IPS DF 6.9 (cell line): ENCODE measurements at regions not wholly inside any gene's neighbourhood (a gene's known extent, or its start where the extent isn't known, plus 50 kb on each side); places are given as distances from the start of the nearest gene placed in this dataset.
"Not testable (repeated sequence)": the region's sequence is repeated elsewhere in the genome, so short reads cannot be mapped to it uniquely, and the experiment has no call there.

Experiments
- DNase-seq: peaks from one replicate; pipeline ENCODE4 v3.0.0-alpha.2; 2013; ENCODE audit warnings: low read depth, low spot score
- H3K27ac ChIP-seq: one replicate; pipeline ENCODE4 v1.5.1; 2013; ENCODE audit warnings: low read length, control low read depth
- H3K27me3 ChIP-seq: 2 replicates; pipeline ENCODE4 v1.6.1; 2013; ENCODE audit warnings: mild to moderate bottlenecking, low read length; ENCODE audit not compliant: control insufficient read depth, insufficient read depth
- H3K36me3 ChIP-seq: 2 replicates; pipeline ENCODE4 v1.6.1; 2013; ENCODE audit warnings: low read length; ENCODE audit not compliant: control insufficient read depth, insufficient read depth
- H3K4me1 ChIP-seq: 2 replicates; pipeline ENCODE4 v1.6.1; 2013; ENCODE audit warnings: low read length; ENCODE audit not compliant: control insufficient read depth, insufficient read depth
- H3K4me3 ChIP-seq: 2 replicates; pipeline ENCODE4 v1.5.1; 2013; ENCODE audit warnings: mild to moderate bottlenecking, low read length
- H3K9me3 ChIP-seq: 2 replicates; pipeline ENCODE4 v1.6.1; 2013; ENCODE audit warnings: low read length, inconsistent platforms; ENCODE audit not compliant: control insufficient read depth, insufficient read depth
- WGBS: extraction: QIAGEN DNeasy Blood & Tissue Kit; methylation state at CpG from one replicate; pipeline ENCODE4 v1.1.7; 2013; ENCODE audit warnings: mixed read lengths, missing lambda C conversion rate; ENCODE audit not compliant: insufficient read length, insufficient coverage; 5-methylcytosine and 5-hydroxymethylcytosine counted together

DNA sequence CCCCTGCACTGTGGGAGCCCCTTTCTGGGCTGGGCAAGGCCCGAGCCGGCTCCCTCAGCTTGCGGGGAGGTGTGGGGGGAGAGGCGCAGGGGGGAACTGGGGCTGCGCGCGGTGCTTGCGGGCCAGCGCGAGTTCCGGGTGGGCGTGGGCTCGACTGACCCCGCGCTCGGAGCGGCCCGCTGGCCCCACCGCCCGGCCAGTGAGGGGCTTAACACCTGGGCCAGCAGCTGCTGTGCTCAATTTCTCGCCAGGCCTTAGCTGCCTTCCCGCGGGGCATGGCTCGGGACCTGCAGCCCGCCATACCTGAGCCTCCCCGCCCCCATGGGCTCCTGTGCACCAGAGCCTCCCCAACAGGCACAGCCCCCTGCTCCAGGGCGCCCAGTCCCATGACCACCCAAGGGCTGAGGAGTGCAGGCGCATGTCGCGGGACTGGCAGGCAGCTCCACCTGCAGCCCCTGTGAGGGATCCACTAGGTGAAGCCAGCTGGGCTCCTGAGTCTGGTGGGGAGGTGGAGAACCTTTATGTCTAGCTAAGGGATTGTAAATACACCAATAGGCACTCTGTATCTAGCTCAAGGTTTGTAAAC is 122.8 kb upstream of the FAT4 start:
- no CpG with 5 or more reads among the region's 30 CpGs for WGBS
- not testable (repeated sequence) for DNase-seq, H3K27ac ChIP-seq, H3K36me3 ChIP-seq, H3K9me3 ChIP-seq, H3K4me3 ChIP-seq, H3K4me1 ChIP-seq, H3K27me3 ChIP-seq

DNA sequence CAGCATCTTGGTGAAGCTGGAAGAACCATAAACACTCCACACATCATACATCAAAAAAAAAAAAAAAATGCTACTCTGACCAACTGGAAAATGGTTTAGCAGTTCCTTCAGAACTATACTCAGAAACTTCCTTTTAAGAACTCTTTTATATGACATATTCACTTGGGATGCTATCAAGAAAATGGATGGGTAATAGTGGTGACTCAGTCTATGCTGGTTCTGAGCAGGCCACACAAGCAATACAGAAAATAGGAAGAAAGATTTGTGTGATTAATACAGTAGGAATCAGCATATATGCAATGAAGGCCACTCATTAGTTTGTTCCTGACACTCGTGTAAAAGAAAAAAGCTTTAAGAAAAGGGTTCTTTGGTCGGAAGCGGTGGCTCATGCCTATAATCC is 123.5 kb upstream of the FAT4 start:
- DNase-seq: no peak
- no CpG with 5 or more reads among the region's 3 CpGs for WGBS
- no peaks in the 10 kb centered on the region for H3K27me3 ChIP-seq
- H3K27ac ChIP-seq: no peak overlapping the region
- no peaks in the 10 kb centered on the region for H3K4me1 ChIP-seq
- no peaks in the 10 kb centered on the region for H3K36me3 ChIP-seq
- H3K4me3 ChIP-seq: no peak overlapping the region
- H3K9me3 ChIP-seq: no peaks in the 10 kb centered on the region

DNA sequence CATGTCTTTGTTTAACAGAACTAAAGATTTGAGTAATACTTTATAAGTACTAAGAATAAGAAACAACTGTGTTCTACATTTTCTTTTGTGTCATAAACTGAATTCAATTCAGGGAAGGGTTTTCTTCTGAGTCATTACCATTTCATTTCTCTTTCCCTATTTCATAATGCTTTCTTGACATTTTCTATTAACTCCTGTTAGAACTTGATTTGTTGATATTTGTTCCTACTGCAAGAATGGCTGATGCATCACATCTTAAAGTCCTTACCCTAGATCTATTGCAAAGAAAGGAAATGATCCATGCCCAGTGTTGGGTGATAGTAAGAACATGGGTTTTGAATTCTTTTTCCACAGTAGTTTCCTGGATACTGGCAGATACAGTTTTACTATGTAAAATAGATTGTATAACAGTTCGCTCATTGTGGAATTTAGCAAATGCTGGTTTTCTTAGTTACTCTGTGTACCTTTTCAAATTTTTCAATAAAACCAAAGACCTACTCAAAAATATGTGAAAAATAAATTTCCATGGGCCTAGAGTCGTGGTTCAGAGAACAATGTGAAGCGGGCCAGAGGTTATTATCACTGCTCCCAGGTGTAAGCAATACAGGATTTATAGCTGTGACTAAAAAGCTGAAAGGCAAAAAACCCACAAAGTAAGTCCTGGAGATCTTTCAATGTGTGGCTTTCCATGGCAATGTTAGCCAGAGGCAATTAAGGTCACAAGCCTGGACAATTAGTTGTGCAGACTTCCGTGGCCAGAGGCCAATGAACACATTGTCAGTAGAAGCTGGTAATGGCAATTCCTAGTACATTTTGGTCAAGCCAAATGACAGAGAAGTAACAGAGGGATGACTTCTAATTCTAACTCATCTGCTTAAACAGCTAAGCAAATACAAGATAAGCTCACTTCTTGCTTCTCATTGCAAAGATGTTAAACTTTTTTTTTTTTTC is 127.3 kb upstream of the FAT4 start:
- Histone ChIP-seq H3K27ac (no peak overlapping the region), H3K27me3 (no peaks in the 10 kb centered on the region), H3K4me1 (no peaks in the 10 kb centered on the region), H3K9me3 (no peaks in the 10 kb centered on the region), H3K4me3 (no peak overlapping the region), H3K36me3 (no peaks in the 10 kb centered on the region)
- DNase-seq: no peak
- WGBS: no CpG with 5 or more reads among the region's 4 CpGs

DNA sequence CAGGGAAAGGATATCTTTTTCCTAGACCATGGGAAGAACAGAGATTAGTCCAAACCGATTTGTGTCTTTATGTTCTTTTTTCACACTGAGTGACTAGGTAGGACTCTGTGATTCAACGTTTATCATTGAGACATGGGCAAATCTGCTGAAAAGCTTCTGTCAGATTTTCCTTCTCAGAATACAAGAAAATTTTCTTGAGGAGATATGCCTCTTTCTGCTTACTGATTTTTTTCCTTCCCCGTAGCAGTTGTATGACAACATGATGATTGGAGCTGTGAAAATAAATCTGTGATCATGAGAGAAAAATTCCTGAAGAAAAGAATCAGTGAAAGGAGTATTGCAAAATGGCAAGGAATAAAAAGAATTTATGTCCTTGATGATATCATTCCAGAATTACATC is 130.6 kb upstream of the FAT4 start:
- no peak for DNase-seq
- H3K27ac ChIP-seq: no peak overlapping the region

DNA sequence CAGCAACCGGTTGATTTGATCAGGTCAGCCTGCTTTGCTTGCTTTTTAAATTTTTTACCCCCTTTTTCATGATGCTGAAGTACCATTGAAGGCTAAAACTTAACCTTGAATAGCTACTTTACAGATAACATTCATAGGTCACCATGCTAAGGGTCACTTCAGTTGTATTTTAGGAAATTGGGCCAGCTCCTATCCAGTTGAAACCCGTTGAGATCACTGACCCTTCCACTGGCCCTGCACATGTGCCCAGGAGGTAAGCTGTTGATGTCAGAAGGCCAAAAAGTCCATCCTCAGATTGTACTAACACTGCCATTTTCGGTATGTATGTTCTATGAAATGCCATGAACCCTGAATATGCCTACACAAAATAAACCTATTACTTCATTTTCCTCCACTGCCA is 133.0 kb upstream of the FAT4 start:
- no peak for DNase-seq
- Histone ChIP-seq H3K4me1 (no peaks in the 10 kb centered on the region), H3K9me3 (no peaks in the 10 kb centered on the region), H3K36me3 (no peaks in the 10 kb centered on the region), H3K27ac (no peak overlapping the region), H3K4me3 (no peak overlapping the region), H3K27me3 (no peaks in the 10 kb centered on the region)
- WGBS: no CpG with 5 or more reads among the region's 3 CpGs

More for the DNA sequence above, 130.6 kb upstream of the FAT4 start:
- Histone ChIP-seq H3K27me3 (no peaks in the 10 kb centered on the region), H3K36me3 (no peaks in the 10 kb centered on the region), H3K4me3 (no peak overlapping the region), H3K4me1 (no peaks in the 10 kb centered on the region), H3K9me3 (no peaks in the 10 kb centered on the region)
- WGBS: no CpG with 5 or more reads among the region's 3 CpGs

DNA sequence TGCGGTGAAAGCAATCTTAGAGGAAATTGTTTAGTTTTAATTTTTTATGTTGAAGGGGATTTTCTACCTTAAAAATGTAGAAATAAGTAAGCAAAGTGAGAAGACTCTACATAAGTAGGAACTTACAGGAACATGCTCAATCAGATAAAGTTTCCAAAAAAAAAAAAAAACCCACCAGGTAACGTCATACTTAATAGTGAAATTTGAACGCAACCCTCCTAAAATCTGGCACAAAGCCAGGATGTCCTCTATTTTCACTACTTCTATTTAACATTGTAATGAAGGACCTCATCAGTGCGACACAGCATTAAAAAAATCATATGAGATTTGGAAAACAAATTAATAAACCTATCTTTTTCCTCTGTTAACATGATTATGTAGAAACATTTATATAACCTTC is 135.0 kb upstream of the FAT4 start:
- Histone ChIP-seq H3K27ac (no peak overlapping the region), H3K27me3 (no peaks in the 10 kb centered on the region), H3K9me3 (no peaks in the 10 kb centered on the region), H3K4me1 (no peaks in the 10 kb centered on the region), H3K4me3 (no peak overlapping the region), H3K36me3 (no peaks in the 10 kb centered on the region)
- no peak for DNase-seq
- WGBS: 100% methylated on average over 1 of the region's 4 CpGs

DNA sequence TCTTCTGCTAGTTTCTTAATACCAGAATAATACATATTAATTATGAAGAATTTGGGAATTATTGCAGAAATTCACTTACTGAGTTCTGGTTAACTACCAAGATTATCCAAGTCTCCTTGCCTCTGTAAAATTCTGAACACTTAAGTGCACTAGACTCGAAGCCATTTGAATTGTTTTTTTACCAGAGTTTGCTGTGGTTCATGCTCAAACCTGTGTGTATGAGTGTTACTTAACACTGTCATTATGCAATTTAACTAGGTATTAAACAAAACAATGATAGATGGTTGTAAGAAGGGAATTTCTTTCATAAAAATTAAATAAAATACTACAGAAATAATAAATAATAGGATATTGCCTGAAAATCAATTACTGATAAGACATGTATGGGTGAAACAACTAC is 145.6 kb upstream of the FAT4 start:
- WGBS: no CpG with 5 or more reads among the region's 1 CpG
- no peaks in the 10 kb centered on the region for H3K36me3 ChIP-seq

DNA sequence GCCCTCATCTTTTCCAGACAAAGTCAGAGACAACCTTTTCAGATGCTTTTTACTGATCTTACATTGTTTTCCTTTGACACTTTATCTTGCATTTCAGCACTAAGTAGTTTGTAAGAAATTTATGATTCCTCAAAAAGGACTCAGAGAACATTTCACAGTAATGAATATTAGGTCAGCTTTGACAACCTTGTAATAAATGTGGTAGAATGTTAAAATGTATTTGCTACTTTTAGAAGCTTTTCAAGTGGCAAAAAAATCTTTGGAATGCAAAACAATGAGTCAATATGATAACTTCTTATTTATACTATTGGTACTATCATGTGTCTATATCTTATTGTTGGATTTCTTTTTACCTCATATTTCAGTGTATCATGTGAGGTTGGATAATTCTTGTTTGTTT is 146.2 kb upstream of the FAT4 start:
- H3K4me1 ChIP-seq: no peaks in the 10 kb centered on the region
- H3K4me3 ChIP-seq: no peak overlapping the region
- H3K9me3 ChIP-seq: no peaks in the 10 kb centered on the region
- no peaks in the 10 kb centered on the region for H3K36me3 ChIP-seq
- no peak for DNase-seq
- H3K27ac ChIP-seq: no peak overlapping the region
- H3K27me3 ChIP-seq: no peaks in the 10 kb centered on the region

More for the DNA sequence above, 145.6 kb upstream of the FAT4 start:
- Histone ChIP-seq H3K9me3 (no peaks in the 10 kb centered on the region), H3K4me3 (no peak overlapping the region), H3K27me3 (no peaks in the 10 kb centered on the region), H3K27ac (no peak overlapping the region), H3K4me1 (no peaks in the 10 kb centered on the region)
- DNase-seq: no peak

DNA sequence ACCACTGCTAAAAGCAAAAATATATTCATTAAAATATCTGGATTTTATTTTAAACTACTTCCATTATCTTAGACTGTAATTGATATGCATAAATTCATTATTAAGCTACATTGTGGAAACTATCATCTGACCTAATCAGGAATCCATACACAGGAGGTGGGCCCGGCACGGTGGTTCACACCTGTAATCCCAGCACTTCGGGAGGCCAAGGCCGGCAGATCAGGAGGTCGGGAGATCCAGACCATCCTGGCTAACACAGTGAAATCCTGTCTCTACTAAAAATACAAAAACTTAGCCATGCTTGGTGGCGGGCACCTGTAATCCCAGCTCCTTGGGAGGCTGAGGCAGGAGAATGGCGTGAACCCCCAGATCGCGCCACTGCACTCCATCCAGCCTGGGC is 148.7 kb upstream of the FAT4 start:
- H3K4me1 ChIP-seq, H3K9me3 ChIP-seq, DNase-seq, H3K27ac ChIP-seq, H3K4me3 ChIP-seq, H3K36me3 ChIP-seq, H3K27me3 ChIP-seq: not testable (repeated sequence)
- no CpG with 5 or more reads among the region's 9 CpGs for WGBS

DNA sequence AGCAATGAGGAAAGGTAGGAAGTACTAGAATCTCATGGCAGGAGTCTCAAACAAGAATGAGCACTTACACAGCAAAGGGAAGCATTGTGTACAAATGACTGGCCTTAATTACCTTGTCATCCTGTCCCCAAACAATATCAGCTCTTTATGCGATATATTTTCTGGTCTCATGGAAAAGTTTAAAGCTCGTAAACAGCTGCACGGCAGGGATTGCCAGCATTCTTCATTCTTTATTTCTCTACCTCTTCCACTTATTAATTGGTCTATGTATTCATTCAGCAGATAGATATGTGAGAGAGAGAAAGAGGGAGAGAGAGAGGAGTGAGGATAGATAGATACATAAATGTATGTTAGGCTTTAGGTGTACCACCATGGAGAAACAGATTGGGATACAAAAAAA is 155.8 kb upstream of the FAT4 start:
- no peaks in the 10 kb centered on the region for H3K4me1 ChIP-seq
- H3K4me3 ChIP-seq: no peak overlapping the region
- H3K9me3 ChIP-seq: no peaks in the 10 kb centered on the region
- no peak overlapping the region for H3K27ac ChIP-seq
- no CpG with 5 or more reads among the region's 3 CpGs for WGBS
- no peaks in the 10 kb centered on the region for H3K36me3 ChIP-seq
- no peak for DNase-seq
- no peaks in the 10 kb centered on the region for H3K27me3 ChIP-seq

DNA sequence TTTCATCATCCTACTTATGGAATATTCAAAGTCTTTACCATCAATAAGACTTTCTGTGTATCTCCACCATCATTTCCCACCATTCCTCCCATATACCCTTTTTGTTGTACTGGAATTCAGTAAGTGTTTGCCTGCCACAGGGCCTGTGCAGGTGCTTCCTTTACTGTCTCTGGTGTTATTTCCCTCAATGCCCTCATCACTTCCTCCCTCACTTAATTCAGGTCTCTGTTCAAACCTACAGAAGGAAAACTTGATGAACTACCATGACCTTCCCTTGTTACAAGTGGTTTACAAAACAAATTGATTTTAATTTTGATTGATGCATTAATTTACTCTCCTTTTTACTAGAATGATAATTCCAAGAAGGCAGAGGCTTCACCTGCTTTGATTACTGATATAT is 159.5 kb upstream of the FAT4 start:
- DNase-seq: no peak
- Histone ChIP-seq H3K36me3 (no peaks in the 10 kb centered on the region), H3K27ac (no peak overlapping the region), H3K4me3 (no peak overlapping the region), H3K27me3 (no peaks in the 10 kb centered on the region), H3K9me3 (0 out of 2 replicates have a peak, but pooled peaks cover 1% of the 10 kb centered on the region), H3K4me1 (no peaks in the 10 kb centered on the region)
